Body of pancreas (tissue), 4 donors: ENCODE measurements at regions not wholly inside any gene's neighbourhood (a gene's known extent, or its start where the extent isn't known, plus 50 kb on each side); places are given as distances from the start of the nearest gene placed in this dataset.

ENCODE experiments used
- CTCF ChIP-seq, 7 experiments: fragments of 450-650 bp in 4 of 7; fragments of 200-600 bp in 3 of 7; sonication (generic) in 3 of 7; IDR thresholded peaks; one replicate each; pipeline ENCODE4 v1.5.1; 2016 to 2019; ENCODE audit warnings: antibody characterized with exemption in 7 of 7
- POLR2A ChIP-seq, 3 donors: fragments of 450-650 bp; IDR thresholded peaks; one replicate each; pipeline ENCODE4 v1.6.1; 2016; ENCODE audit warnings: antibody characterized with exemption in 3 of 3, mild to moderate bottlenecking in 2 of 3

DNA sequence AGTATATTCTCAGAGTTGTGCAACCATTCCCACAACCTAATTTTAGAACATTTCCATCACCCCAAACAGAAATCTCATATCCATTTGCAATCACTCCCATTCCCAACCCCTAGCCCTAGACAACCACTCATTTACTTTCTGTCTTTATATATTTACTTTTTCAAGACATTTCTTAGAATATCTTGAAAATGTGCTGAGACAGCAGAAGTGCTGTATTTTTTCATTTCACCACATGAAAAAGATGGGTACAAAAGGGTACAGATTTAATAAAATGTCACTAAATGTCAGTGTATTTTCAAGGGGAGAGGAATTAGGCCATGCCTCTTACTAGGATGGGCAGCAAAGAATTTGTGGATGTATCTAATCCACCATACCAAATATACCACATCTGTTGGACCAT lies 51.6 kb upstream of the CCDC6 start:
- TF ChIP-seq POLR2A (IDR thresholded peaks at IDR 0.05), result no peak
- TF ChIP-seq CTCF (IDR thresholded peaks at IDR 0.05), result no peak
